ENCODE measurements at regions not wholly inside any gene's neighbourhood (a gene's known extent, or its start where the extent isn't known, plus 50 kb on each side); places are given as distances from the start of the nearest gene placed in this dataset.
"Not testable (repeated sequence)": the region's sequence is repeated elsewhere in the genome, so short reads cannot be mapped to it uniquely, and the experiment has no call there.

DNA sequence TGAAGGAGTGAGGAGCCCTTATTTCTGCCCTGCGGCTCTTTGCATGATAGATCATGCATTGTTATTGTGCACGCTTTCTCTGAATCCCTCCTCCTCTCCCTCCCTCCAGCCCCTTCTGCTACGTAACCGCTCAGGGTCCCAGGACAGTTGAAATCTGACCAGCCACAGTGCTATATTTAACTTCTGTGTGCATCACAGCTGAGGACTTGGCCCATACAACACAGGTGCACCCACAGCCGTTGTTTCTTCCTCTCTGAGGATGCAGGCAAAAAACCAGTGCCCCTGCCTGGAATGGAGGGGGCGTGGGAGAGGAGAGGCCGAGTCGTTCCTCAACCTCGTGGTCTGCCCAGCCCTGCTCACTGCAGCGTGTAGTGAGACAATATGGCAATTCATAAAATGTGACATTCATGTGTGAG, 335.6 kb upstream of the CLINT1 start:
- Mint-ChIP-seq H3K9me3 (peaks cover 5% of the 10 kb centered on the region), H3K4me1 (peaks cover 9% of the 10 kb centered on the region), H3K4me3 (no peak overlapping the region), H3K27me3 (peaks cover 2% of the 10 kb centered on the region), H3K27ac (no peak overlapping the region), H3K36me3 (ENCODE audit: low read depth) (no peaks in the 10 kb centered on the region)
- ATAC-seq: no peak
- DNase-seq: no peak

DNA sequence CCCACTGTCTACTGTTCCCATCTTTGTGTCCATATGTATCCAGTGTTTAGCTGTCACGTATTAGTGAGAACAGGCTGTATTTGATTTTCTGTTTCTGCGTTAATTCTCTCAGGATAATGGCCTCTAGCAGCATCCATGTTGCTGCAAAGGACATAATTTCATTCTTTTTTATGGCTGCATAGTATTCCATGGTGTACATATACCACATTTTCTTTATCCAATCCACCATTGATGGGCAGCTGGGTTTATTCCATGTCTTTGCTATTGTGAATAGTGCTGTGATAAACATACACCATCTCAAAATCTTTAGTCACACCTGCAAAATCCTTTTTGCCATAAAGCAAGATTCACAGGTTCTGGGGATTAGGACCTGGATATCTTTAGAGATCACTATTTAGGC, 334.4 kb upstream of the CLINT1 start:
- H3K4me3 Mint-ChIP-seq; H3K4me1 Mint-ChIP-seq; H3K36me3 Mint-ChIP-seq (ENCODE audit: low read depth); ATAC-seq; H3K27me3 Mint-ChIP-seq; DNase-seq; H3K9me3 Mint-ChIP-seq; H3K27ac Mint-ChIP-seq: not testable (repeated sequence)

- peaks cover 2% of the 10 kb centered on the region for H3K27me3 Mint-ChIP-seq
- no peaks in the 10 kb centered on the region for H3K9me3 Mint-ChIP-seq
- ATAC-seq: no peak
- no peak overlapping the region for H3K27ac Mint-ChIP-seq
- no peak for DNase-seq
- no peaks in the 10 kb centered on the region for H3K36me3 Mint-ChIP-seq (ENCODE audit: low read depth)
- H3K4me1 Mint-ChIP-seq: no peaks in the 10 kb centered on the region
- H3K4me3 Mint-ChIP-seq: no peak overlapping the region
These were observed 321.5 kb upstream of the CLINT1 start for GRCh38 chr5:158180407-158180806.

- Mint-ChIP-seq H3K36me3 (ENCODE audit: low read depth) (no peaks in the 10 kb centered on the region), H3K27ac (no peak overlapping the region), H3K9me3 (no peaks in the 10 kb centered on the region), H3K27me3 (peaks cover 2% of the 10 kb centered on the region), H3K4me3 (no peak overlapping the region), H3K4me1 (no peaks in the 10 kb centered on the region)
- ATAC-seq: no peak
- DNase-seq: no peak
These were observed 320.3 kb upstream of the CLINT1 start for GRCh38 chr5:158179271-158179670.

DNA sequence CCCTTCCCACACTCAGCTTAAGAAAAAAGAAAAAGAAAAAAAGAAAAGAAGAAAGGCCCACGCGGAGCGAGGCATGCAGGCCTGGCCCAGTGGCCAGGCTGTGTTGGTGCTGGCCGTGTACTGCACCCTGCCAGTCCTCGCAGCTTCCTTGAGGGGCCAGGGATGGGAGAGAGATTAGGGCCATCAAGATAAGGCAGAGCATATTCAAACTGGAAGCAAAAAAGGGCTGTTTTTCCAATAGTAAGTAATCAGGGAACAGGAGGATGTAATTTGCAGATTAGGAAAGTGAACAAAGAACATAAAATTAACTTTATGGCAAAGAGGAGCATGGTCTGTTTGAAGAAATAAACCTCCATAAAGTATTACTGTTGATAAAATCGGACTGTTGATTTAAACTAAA, 319.6 kb upstream of the CLINT1 start:
- Mint-ChIP-seq H3K27me3 (peaks cover 2% of the 10 kb centered on the region), H3K36me3 (ENCODE audit: low read depth) (no peaks in the 10 kb centered on the region), H3K27ac (no peak overlapping the region), H3K4me1 (no peaks in the 10 kb centered on the region), H3K4me3 (no peak overlapping the region), H3K9me3 (no peaks in the 10 kb centered on the region)
- ATAC-seq: no peak
- no peak for DNase-seq

DNA sequence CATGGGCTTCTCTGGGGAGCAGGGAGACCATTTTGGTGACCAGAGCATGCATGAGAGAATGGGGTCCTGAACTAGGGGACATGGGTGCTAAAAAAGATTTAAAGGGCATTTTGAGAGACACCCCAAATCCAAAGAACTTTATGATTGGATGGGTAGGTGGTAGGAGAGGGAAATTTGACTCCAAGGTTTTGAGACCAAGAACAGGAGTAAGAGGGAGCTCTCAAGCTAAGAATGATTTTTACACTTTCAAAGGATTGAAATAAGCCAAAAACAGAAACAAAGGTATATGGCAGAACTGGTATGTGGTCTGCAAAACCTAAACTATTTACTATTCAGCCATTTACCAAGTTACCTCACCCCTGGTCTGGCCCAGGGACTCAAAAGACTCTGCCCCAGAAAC, 318.2 kb upstream of the CLINT1 start:
- Mint-ChIP-seq H3K4me1 (no peaks in the 10 kb centered on the region), H3K27ac (no peak overlapping the region), H3K4me3 (no peak overlapping the region), H3K27me3 (no peaks in the 10 kb centered on the region), H3K9me3 (no peaks in the 10 kb centered on the region), H3K36me3 (ENCODE audit: low read depth) (no peaks in the 10 kb centered on the region)
- no peak for DNase-seq
- no peak for ATAC-seq

DNA sequence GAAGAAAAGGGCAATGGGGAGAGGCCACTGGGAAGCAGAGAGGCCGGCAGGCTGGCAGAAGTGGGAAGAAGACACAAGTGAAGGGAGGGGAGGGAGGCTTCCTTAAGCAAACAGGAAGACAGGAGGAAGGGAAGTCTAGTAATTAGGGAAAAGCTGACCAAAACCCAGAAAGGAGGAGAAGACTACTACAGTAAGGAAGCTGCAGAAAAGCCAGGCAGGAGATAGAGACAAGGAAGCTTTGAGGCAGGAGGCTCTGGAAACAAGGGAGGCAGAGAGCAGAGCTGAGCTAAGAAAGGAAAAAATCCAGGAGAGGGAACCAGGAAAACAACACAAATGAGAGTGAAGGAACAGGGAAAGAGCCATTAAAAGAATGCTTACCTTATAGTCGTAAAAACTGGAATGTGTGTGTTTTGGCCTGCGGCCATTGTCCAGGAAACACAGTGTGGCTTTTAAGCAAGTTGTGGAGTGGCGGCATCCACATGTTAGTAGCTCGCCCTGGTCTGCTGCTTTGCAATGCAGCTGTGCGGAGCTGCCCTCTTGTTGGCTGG, 317.1 kb upstream of the CLINT1 start:
- H3K9me3 Mint-ChIP-seq: no peaks in the 10 kb centered on the region
- ATAC-seq (no peak), DNase-seq (no peak)
- no peaks in the 10 kb centered on the region for H3K27me3 Mint-ChIP-seq
- no peak overlapping the region for H3K27ac Mint-ChIP-seq
- H3K4me1 Mint-ChIP-seq: no peaks in the 10 kb centered on the region
- H3K36me3 Mint-ChIP-seq (ENCODE audit: low read depth): no peaks in the 10 kb centered on the region
- H3K4me3 Mint-ChIP-seq: no peak overlapping the region

DNA sequence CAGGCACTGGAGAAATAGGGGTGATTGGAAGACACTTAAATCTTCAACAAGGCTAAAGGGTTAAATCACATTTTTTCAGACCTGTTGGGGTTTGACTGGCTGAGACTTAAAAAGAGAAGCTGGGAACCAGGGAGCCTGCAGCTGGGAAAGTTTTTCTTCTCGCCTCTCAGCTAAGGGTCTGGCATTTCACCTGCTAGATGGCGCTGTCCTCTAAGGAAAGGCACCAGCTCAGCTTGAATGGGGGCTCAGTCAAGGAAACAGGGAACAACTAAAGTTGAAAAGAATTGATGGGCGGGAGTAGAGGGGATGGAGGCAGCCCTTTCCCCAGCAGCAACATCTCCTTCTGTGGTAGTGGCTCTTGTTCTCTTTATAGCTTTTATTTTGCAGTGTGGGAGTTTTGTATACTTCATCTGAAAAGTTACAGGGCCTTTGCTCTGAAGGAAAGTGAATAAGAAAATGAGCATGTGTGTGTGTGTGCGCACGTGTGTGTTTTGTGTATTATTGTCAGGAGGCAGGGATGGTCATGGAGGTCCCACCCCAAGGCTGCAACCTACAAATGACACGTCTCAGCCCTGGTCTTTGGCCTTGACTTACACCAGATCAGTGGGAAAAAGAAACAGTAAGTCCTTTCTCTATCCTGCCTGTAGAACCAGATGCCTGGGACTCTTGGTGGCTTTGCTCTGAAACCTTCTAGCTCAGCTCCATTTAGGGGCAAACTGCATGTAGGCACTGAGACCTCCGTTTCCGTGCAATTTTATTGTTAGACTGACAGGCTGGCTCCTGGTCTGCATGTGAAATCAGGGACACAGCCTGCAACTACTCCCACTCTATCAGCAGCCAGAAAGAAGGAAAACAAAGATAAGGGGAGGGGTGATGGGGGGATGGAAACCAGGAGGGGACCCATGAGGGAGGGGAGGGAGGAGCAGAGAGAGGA, 316.2 kb upstream of the CLINT1 start:
- H3K4me1 Mint-ChIP-seq: no peaks in the 10 kb centered on the region
- no peak overlapping the region for H3K4me3 Mint-ChIP-seq
- DNase-seq (peak; percentile 67), ATAC-seq (peak; percentile 54)
- H3K36me3 Mint-ChIP-seq (ENCODE audit: low read depth): no peaks in the 10 kb centered on the region
- H3K27ac Mint-ChIP-seq: no peak overlapping the region
- H3K27me3 Mint-ChIP-seq: no peaks in the 10 kb centered on the region
- no peaks in the 10 kb centered on the region for H3K9me3 Mint-ChIP-seq

DNA sequence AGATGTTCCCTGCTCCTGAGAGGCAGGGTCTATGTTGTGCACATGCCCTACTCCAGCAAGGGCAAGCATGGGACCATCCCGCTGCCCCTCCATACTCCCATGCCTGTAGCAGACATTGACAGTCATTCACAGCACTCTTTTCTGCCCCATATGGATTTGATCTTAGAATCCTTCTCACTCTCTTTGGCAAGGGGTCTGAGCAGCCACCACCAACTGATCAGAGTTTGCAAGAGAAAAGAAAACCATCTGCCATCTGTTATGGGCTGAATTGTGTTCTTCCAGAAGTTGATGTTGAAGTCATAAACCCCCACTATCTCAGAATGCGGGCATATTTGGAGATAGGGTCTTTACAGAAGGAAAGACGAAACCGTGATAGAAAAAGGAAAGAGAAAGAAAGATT, 315.1 kb upstream of the CLINT1 start:
- no peaks in the 10 kb centered on the region for H3K36me3 Mint-ChIP-seq (ENCODE audit: low read depth)
- no peaks in the 10 kb centered on the region for H3K4me1 Mint-ChIP-seq
- H3K4me3 Mint-ChIP-seq: no peak overlapping the region
- no peak for DNase-seq
- no peaks in the 10 kb centered on the region for H3K9me3 Mint-ChIP-seq
- ATAC-seq: no peak
- H3K27me3 Mint-ChIP-seq: no peaks in the 10 kb centered on the region
- H3K27ac Mint-ChIP-seq: no peak overlapping the region

GRCh38 chr5:158172005-158172404, 313.1 kb upstream of the CLINT1 start:
- Mint-ChIP-seq H3K27me3 (no peaks in the 10 kb centered on the region), H3K27ac (no peak overlapping the region), H3K36me3 (ENCODE audit: low read depth) (no peaks in the 10 kb centered on the region), H3K4me1 (no peaks in the 10 kb centered on the region), H3K9me3 (no peaks in the 10 kb centered on the region), H3K4me3 (no peak overlapping the region)
- no peak for DNase-seq
- no peak for ATAC-seq

DNA sequence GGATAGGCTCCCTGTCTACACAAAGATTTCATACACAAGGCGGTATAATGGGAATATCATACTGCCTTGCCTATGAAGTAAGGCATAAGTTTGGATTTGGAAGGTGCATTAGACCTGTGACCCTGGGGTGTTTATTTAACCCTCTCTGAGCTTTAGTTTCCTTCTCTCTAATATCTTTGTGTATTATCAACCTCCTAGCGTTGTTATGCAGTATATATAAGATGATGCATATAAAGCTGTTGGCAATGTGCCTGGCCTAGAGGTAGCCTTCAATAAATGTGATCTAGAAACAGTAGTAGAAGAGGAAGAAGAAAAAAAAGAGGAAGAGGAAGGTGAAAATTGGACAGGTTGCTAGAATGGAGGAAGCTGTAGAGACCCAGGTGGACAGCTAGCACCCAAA, 311.6 kb upstream of the CLINT1 start:
- no peaks in the 10 kb centered on the region for H3K36me3 Mint-ChIP-seq (ENCODE audit: low read depth)
- no peaks in the 10 kb centered on the region for H3K27me3 Mint-ChIP-seq
- H3K4me1 Mint-ChIP-seq: no peaks in the 10 kb centered on the region
- DNase-seq (no peak), ATAC-seq (no peak)
- H3K4me3 Mint-ChIP-seq: no peak overlapping the region
- H3K9me3 Mint-ChIP-seq: no peaks in the 10 kb centered on the region
- H3K27ac Mint-ChIP-seq: no peak overlapping the region

- no peaks in the 10 kb centered on the region for H3K4me1 Mint-ChIP-seq
These were observed 311.1 kb upstream of the CLINT1 start for GRCh38 chr5:158170060-158170459.

GRCh38 chr5:158166424-158166823, 307.5 kb upstream of the CLINT1 start:
- no peaks in the 10 kb centered on the region for H3K9me3 Mint-ChIP-seq
- ATAC-seq (no peak), DNase-seq (no peak)
- H3K36me3 Mint-ChIP-seq (ENCODE audit: low read depth): no peaks in the 10 kb centered on the region
- H3K27me3 Mint-ChIP-seq: peaks cover 10% of the 10 kb centered on the region
- no peak overlapping the region for H3K27ac Mint-ChIP-seq
- H3K4me1 Mint-ChIP-seq: peaks cover 1% of the 10 kb centered on the region
- H3K4me3 Mint-ChIP-seq: no peak overlapping the region

More at GRCh38 chr5:158170060-158170459, 311.1 kb upstream of the CLINT1 start:
- no peak for DNase-seq
- no peaks in the 10 kb centered on the region for H3K36me3 Mint-ChIP-seq (ENCODE audit: low read depth)
- no peak overlapping the region for H3K27ac Mint-ChIP-seq
- ATAC-seq: no peak
- peaks cover 3% of the 10 kb centered on the region for H3K27me3 Mint-ChIP-seq
- no peaks in the 10 kb centered on the region for H3K9me3 Mint-ChIP-seq
- no peak overlapping the region for H3K4me3 Mint-ChIP-seq

- no peak for DNase-seq
- no peak overlapping the region for H3K27ac Mint-ChIP-seq
- ATAC-seq: no peak
- no peak overlapping the region for H3K4me3 Mint-ChIP-seq
- no peaks in the 10 kb centered on the region for H3K9me3 Mint-ChIP-seq
- H3K36me3 Mint-ChIP-seq (ENCODE audit: low read depth): no peaks in the 10 kb centered on the region
- peaks cover 1% of the 10 kb centered on the region for H3K4me1 Mint-ChIP-seq
- H3K27me3 Mint-ChIP-seq: peaks cover 10% of the 10 kb centered on the region
These were observed 306.7 kb upstream of the CLINT1 start for GRCh38 chr5:158165647-158166046.

- H3K4me1 Mint-ChIP-seq: peaks cover 1% of the 10 kb centered on the region
- ATAC-seq (no peak), DNase-seq (no peak)
- no peaks in the 10 kb centered on the region for H3K36me3 Mint-ChIP-seq (ENCODE audit: low read depth)
- H3K9me3 Mint-ChIP-seq: no peaks in the 10 kb centered on the region
- H3K4me3 Mint-ChIP-seq: no peak overlapping the region
- H3K27me3 Mint-ChIP-seq: peaks cover 10% of the 10 kb centered on the region
- H3K27ac Mint-ChIP-seq: no peak overlapping the region
These were observed 305.5 kb upstream of the CLINT1 start for GRCh38 chr5:158164296-158165047.
